HG03103 (cell line): ENCODE measurements at regions not wholly inside any gene's neighbourhood (a gene's known extent, or its start where the extent isn't known, plus 50 kb on each side); places are given as distances from the start of the nearest gene placed in this dataset.
A peak's percentile ranks its signal among the peaks of the same experiment; 100 is the strongest.

Source experiments
- ATAC-seq: cut with Tn5 transposase; IDR thresholded peaks from one replicate; pipeline ENCODE4 v1.9.1; 2021; ENCODE audit warnings: low read depth; ENCODE audit not compliant: unreplicated experiment

DNA sequence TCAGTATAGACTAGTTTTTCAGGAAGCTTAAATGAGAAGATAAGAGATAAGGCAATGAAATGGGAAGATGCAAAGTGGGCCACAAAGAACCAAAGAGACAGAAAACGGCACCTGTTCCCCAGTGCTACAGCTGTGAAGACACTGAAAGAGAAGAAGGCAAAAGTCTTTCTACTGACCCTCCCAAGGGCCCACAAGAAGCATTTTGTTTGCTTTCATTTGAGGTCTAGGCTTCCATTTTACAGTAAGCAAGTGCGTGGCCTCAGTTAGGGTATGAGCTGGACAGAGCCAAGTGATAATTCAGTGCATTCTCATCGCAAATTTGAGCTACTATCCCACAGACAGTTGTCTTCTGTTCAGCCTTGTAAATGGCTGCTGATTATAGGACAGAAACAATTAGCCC is 53.4 kb upstream of the STK17B start:
- no peak for ATAC-seq

DNA sequence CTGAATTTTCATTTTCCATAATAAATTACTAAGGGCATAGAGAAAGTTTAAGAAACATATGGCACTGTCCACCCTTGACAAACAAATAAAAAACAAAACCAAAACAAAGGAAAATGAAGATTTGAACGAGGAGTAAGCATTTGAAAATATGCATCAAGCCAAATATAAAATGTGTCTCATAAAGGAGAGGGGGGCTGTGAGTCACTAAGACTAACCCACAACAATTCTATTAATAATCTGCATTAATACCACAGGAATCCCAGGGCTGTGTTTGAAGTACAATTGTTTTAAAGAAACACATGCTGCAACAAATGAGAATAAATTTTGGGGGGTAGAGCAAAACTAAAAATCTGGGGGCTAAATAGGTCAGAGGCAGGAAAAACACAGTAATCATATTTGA is 53.8 kb upstream of the STK17B start:
- no peak for ATAC-seq

DNA sequence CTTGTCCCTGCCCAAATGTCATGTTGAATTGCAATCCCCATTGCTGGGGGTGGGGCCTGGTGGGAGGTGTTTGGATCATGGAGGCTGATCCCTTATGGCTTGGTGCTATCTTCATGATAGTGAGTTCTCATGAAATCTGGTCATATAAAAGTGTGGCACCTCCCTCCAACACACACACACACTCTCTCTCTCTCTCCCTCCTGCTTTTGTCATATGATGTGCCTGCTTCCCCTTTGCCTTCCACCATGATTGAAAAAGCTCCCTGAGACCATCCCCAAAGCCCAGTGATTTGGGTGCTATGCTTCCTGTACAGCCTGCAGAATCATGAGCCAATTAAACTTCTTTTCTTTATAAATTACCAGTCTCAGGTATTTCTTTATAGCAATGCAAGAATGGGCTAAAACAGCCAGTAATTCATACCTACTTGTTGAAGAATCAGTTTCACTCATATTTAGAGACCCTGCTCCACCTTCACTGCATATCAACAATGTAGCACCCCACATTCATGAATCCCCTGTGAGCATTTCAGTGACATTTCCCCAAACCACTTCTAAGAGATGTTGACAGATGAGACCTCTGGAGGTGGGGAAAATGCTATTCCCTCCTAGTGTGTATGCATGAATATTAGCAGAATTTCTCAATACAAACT is 54.8 kb upstream of the STK17B start:
- ATAC-seq, result no peak

DNA sequence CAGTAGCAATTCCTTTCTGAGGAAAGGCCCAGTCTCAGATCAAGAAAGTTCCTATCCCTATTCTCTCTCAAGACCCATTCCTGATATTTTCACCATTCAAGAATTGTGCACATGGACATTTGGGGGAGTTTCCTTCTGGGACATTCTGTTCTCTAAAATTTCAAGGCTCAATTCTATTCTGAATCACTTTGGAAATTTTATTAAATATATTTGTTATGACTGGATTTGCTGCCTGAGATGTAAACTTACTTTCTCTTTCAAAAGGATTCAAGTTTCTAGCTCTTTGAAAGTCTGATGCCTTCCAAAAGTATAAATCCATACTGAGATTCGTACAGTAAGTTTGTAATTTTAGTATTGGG is 55.3 kb upstream of the STK17B start:
- no peak for ATAC-seq

DNA sequence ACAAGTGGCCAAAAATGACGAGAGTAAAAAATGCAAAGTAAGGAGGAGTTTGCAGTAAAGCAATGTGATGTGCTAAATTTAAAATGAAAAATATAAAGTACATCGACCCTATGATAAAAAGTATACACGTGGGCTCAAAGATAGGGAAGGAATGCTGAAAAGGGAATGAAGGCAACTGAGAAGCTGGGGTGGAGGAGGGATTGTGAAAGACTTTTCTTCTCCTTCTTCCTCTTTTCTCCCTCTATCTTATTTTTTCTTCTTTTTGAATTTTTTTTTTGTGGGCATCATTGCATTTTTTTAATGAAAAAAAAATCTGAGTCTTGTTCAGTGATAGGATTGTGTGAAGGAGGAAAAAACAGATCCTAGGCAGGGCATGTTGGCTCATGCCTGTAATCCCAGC is 57.6 kb upstream of the STK17B start:
- ATAC-seq, result no peak

DNA sequence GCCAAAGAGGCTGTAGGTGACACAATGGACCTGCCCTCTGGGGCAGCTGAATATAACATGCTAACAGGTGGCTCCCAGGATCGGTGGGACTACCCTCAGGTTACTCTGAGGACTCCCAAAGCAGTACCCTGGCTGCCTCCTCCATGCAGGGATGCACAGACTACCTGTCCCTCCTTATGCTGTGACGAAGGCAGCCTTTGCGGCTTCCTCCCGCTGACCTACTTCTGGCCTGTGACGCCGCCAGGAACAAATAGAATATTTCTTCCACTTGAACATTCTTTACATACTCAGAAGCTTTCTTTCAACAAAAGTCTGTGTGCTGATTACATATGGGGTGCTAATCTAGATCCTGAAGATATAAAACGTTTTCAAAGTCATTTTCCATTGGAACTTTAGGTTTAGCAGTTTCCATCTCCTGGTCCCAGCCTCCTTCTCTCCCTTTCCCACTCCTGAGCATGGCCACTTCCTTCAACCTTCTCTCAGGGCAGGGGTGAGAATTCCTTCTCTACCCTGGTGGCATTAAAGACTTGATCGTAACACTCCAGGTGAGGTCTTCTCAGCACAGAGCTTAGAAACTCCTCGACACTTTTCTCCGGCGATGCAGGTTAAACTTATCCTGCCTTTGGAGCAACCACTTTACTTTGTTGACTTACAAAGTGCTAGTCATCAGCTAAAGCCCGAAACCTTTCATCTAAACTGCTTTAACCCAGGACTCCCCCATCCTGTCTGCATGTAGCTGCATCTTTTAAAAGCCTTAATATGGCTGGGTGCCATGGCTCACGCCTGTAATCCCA is 58.9 kb upstream of the STK17B start:
- no peak for ATAC-seq

DNA sequence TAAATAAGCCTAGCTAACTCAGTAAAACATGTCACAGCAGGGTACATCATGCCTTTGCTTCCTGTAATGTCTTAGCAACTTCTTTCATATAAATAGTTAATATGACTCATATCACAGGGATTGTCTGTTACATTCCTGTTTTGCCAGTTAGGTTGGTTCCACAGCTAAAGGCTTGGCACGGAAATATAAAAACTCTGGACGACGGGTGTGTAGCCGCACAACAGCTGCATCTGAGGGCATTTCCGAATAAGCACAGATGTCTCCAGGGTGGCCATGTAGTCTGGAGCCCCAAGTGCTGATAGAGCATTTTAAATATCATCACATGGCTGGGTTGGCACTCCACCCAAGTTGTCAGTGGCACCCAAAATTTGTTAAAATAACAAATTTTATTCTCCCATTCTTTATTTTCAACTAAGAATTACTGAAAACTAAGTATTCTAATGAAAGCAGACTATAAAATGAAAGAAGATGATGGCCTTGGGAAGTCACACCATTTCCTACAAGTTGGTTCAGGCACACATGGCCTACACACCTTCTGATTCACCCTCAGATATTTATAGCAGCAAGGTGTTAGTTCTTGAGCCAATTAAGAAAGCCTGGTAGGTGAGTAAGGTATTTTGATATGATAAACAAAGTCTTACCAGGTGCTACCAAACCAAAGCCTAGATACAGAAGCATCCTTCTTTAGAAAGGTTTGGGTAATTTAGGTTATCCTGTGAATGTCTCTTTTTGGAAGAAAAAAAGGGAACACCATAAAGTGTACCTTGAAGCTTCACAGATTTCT is 61.8 kb upstream of the STK17B start:
- peak; percentile 12 for ATAC-seq

DNA sequence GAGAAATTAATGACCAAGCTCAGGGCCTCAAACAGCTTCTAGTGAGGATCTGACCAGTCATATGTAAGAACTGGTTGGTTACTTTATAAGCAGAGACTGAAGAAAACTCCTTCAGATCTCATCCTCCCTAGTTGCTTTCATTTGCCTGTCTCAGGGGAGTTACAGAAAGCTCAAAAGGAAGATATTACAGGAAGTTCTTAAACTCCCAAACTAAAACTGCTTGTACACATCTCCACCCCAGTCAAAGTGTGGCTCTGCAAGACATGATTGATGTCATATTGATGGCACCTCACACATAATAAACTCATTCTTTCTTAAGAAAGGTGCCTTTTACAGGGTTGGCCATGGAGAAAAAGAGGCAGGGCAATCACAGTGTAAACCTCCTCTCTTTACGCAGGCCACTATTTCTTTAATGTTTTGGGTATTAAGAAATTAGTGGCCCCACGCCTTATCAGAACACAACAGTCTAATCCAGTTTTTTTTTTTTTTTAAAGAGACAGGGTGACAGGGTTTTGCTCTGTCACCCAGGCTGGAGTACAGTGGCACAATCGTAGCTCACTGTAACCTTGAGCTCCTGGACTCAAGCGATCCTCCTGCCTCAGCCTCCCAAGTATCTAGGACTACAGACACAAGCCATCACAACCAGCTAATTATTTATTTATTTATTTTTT is 62.6 kb upstream of the STK17B start:
- peak; percentile 70 for ATAC-seq

DNA sequence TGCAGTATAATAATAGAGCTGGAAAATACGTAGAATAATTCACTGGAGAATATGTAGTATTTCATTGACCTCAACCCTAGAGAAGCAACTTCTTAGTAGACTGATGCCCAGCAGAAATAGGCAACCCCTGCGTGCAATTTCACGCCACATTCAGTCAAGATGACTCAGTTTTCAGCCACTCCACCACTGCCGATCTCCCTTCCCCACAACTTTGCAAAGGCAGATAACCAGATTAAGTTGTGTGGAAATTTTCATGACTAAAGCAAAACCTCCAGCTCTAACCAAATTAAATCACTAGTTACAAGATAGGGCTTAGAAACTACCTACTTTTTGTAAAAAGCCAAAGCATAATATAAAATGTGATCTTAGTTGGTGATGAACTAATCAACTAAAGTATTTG is 63.3 kb upstream of the STK17B start:
- no peak for ATAC-seq

DNA sequence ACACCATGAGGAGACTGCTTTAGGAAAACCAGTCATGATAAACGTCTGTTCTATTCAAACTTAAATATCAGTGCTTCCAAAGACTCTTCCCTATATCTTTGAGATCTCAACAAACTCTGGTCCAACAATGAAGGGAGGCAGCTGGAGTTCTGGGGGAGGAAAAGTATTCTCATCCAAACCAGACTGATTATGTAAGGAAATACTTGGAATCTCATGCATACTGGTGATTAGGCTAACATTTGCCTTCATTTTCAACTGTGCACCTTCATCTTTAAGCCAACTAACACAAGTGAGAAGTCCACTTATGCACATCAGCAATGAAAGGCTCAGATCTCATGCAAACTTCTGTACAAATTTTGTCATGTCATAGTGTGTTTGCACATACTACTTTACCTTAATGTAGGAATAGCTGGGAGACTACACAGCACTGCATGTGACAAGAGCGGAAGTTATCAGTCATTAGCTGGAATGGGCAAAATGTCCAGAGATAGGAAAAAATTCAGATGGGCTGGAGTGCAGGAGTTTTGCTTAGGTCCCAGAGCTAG is 67.5 kb upstream of the STK17B start:
- ATAC-seq, result no peak

DNA sequence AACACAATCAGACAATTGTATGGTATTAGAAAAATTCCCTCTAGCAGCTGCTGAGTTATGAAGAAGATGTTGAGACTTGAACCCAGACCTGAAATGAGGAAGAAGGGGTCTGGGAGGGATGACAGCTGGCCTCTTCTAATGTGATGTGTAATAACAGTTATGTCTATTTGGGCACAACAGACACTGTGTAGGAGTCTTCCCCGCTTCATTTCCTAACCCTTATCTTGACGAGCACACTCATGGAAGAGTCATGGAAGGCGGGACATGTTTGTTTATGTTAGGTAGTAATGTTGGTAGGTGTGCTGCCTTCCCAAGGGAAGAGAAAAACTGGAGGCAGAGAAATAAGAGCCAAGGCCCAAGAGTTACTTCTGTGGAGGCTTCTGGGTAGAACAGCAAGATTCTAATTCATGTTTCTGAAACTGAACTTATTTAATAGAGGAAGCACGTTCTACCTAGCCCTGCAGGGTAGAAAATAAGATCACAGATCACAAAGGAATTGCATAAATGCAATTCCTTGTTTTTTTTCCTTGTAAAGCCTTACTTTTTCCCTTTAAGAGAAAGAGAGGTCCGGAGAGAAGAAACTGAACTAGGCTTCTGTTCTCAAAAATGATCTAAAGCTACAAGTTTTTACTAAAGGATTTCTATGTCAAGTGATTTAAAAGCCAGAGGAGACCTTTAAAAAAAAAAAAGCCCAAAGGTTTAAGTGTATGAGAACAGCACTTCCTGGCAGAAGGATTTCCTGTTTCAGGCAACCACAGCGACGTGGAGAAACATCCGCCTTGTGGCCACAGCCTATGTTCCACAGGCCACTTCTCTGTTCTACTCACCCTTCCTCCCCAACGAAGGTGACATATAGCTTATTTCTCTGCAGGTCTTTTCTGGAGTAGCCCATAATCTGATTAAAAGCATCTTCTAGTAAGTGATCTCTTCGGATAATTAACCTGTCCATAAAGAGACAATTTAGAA is 68.5 kb upstream of the STK17B start:
- ATAC-seq, result peak; percentile 64

DNA sequence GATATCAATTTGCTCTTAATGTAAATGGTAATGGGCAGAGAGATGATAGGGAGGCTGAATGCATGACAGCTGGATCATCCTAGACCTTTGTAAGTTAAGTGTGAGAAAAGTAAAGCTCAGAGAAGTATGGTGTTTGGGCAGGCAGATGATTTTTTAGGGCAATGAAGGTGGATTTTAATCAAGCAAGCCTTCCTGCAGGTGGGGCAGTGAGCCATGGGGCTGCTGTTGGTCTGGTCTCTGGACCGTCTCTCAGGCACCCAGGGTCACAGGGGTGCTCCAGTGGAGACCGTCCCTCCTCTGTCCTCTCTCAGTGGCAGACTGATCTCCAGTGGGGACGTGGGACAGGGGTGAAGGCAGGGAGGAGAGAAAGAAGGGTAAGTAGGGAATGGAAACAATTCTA is 69.8 kb upstream of the STK17B start:
- no peak for ATAC-seq

DNA sequence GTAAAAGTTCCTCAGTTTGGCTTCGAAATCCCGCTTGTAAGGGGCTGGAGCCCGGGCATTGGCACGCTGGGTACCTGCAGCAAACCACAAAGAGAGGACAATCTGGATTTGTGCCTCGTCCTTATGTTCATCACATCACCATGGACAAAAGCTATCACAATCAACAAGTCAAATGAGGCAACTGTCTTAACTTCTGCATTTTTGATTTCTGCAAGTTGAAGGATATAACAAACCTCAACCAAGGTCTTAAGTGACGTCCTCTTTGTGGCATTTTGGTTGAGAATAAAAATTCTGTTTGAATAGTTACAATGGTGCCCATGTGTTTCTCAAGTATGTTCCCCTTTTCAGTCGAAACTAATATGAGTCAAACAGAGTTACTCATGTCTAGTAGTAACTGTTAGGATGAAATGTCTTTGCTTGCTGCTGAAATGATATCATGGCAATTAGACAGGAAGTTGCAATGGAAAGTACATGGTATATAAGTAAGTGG is 70.8 kb upstream of the STK17B start:
- peak; percentile 80 for ATAC-seq

DNA sequence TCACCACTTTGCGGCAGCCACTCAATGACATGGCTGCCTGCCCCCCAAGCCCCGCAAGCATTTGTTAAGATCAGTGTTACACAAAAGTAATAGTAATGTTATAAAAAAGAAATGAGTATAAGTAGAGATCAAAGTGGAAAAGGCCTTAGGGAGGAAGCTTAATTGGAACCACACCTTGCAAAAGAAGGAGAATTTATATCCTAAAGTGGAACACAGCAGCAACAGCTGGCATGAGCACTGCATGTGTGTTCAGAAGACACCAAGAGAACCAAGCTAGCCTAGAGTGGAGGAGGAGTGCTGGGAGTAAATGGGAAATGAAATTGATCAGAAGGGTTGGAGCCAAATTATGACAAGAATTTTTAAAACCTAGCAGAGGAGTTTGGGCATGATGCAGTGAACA is 73.1 kb upstream of the STK17B start:
- ATAC-seq, result no peak

DNA sequence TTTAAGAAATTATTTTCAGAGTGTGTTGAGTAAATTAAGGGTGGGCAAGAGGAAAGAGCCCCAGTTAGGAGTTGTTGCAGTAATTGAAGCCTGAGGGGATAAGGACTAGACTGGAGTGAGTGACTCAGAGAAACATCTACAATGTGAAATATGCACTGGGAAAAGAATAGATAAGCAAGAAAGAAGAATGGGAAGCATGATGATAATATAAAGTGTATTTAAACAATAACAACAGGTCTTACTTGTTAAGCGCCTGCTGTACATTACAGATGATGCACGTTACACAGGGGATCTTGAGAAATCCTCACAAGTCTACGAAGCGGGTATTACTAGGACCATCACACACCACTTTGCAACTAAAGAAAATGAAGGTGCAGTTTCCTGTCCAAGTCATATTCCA is 73.6 kb upstream of the STK17B start:
- no peak for ATAC-seq

DNA sequence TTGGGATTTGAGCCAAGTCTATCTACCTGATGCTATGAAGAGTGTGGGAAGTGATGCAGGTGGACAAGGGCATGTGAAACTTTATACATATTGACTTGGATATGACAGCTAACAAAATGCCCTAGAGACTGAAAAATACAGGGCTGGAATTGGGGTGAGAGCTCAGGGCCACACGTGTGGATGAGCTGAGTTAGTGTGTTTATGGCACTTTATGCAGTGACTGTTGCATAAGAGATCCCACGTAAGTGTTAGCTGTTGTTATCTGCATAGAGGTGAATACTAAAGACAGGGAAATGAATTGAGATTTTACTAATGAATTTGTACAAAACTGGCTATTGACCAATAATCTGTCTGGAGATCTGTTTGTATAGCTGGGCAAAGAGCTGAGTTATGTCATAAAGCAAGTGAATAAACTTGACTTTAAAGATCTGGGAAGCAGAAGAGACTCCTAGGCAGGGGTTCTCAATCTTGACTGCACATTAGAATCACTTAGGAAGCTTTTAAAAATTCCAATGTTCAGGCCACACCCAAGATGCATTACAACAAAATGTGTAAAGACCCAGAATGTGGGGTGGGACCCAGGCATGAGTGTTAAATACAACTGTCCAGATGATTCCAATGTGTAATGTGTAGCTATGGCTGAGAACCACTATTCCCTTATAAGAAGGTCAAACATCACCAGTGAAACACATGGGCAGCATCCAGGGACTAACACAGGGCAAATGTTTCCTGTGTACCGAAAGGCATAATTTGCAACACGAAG is 74.2 kb upstream of the STK17B start:
- ATAC-seq, result no peak

DNA sequence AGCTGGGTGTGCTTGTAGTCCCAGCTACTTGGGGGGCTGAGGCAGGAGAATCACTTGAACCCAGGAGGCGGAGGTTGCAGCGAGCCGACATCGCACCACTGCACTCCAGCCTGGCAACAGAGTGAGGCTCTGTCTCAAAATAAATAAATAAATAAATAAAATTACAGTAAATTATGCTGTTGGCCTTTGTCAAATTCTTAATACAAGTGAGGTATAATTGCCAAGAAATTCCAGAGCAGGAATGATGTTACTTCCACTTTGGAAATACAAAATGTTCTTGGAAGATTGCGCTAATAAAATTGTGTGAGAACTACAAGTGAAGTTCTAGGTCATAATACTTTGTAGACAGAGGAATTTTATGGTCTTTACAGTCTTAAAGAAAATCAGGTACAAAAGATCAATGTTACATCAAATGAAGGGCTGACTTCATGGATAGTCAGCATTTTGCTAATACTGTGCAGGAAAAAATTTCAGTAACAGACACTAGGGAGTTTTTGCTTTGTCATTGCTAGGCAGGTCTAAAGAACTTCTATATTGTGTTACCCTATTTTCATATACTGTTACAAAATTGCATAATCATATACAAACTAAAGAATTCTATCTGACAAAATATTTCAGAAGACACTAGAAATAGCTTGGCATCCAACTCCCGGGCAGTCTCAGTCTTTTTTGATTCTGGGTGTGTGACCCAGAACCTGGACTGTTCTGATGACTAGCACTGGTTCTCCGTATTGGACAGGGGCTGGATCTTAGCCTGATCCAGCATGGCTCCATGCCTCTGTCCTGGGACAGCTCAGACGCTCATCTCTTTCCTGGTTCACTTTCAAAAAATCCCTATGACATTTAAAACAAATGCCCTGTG is 76.0 kb upstream of the STK17B start:
- ATAC-seq, result no peak

DNA sequence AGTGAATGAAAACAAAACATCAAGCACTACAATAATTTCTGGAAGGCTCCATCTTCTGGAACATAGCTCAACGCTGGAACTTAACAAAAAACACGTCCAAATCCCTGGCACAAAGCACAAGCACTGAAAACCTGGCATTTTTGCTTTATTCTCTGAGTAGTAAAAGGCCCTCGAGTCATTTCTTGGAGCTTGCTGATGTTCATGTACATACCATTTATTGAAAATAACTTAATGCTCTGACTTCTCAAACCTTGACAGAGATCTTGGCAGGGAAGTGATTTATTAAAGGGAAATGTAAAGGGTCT is 76.5 kb upstream of the STK17B start:
- no peak for ATAC-seq
